ENCODE measurements at regions not wholly inside any gene's neighbourhood (a gene's known extent, or its start where the extent isn't known, plus 50 kb on each side); places are given as distances from the start of the nearest gene placed in this dataset.

DNA sequence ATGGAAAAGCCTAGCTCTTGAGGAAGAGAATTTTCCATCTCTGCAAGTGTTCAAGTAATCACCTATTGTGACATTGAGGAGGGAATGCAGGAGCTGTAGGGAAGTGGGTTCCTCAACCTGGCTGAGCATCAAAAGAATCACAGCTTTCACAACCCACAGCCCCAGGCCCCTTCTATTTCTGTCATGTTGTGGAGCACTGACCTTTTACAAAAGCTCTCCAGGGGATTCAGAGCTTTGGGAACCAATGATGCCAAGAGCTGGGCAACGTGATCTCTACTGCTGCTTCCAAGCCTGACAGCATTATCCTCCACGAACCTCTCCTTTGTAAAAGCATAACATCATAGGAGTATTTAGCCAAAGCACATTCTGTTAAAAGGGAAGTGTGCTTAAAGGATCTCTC is 231.1 kb downstream of the ADAMTS9 start:
- no peak for TF ChIP-seq L3MBTL2 (conservative IDR thresholded peaks at IDR 0.05)
- TF ChIP-seq ELF4 (IDR thresholded peaks at IDR 0.05), result no peak
